GM04504 (cell line): ENCODE measurements at regions not wholly inside any gene's neighbourhood (a gene's known extent, or its start where the extent isn't known, plus 50 kb on each side); places are given as distances from the start of the nearest gene placed in this dataset.
"Not testable (repeated sequence)": the region's sequence is repeated elsewhere in the genome, so short reads cannot be mapped to it uniquely, and the experiment has no call there.

Experiments
- DNase-seq: peaks from one replicate; pipeline ENCODE4 v3.0.0-alpha.2; 2012; ENCODE audit warnings: low read depth

- no peak for DNase-seq
Observed at GRCh38 chr11:110873975-110874374, 161.7 kb upstream of the ARHGAP20 start.

DNA sequence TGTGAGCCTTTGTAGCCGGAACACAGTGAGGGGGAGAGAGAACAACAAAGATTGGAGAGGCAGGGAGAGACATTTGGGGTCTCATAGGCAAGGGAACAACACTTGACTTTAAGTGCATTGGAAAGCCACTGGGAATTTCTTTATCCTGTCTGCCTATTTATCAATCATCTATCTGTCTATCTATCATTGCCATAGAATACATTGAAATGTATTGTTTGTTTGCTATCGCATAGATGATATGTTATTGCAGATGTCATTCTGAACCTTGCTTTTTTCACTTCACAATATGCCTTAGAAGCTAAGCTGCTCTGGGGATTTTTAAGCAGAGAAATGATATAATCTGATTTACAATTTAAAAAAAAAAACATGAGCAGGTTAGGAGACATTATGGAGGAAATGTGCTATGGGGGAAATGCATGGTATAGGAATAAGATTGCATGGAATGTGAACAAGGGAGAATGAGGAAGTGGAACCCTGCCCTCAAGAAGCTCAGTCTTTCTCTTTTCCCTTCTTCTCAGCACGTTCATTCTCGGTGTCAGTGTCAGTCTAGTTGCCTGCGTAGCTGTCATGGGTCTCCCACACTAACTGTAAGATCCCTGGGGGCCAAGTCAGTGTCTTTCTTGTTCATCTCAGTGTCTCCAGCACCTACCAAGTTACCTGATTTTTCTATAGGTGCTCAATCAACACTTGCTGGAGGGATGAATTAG, 158.7 kb upstream of the ARHGAP20 start:
- no peak for DNase-seq

DNA sequence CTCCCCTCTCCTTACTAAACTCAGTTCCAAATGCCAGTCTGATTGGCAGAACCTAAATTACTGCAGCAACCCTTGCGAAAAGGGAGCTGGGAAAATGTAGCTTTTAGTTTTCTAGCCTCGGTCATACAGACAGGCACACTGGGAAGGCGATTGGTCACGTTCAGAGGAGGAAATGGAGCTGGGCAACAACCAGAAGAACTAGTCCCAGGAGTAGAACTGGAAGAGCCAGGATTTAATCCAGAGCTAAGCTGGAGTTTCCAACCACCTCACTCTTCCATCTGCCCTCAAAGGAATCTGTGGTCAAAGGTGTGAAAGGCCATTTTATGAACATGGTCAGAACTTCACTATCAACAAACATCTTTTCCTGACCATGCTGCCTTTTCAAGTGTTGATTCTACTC, 155.7 kb upstream of the ARHGAP20 start:
- DNase-seq, result no peak

DNA sequence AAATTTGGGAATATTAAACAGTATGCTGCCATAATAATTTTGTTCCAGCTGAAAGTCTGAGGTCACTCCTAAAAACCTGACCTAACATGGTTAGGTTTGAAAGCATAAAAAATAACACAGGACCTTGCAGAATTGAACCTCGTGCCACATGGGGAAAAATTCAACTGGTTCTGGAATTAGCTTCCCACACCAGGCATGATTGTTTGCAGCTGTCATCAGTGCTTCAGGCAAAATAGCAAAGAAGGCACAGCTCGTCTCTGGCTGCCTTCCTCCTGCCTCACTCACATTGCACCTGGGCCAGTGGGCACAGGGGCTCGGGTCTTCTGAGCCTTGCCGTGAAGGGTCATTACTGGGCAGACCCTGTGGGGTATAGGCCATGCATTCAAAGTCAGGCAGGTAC, 153.8 kb upstream of the ARHGAP20 start:
- no peak for DNase-seq

- DNase-seq, result no peak
Observed at GRCh38 chr11:110862407-110862806, 150.2 kb upstream of the ARHGAP20 start.

DNA sequence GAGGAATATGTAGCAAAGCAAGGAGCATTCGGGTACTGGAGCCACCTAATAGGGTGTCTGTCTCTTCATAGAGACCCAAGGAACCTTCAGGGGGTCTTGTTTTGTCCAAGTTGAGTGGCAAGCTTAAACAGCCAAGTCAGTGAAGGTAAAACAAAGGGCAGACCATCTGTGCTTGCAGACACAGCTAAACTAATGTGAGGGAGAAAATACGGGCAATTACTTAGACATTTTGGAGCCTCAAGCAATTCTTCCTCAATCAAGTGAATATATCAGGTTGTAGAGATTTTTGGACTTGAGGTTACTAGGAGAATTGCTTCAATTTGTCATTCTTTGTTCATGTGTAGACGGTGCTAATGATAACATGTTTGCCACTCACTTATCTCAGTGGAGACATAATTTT, 148.2 kb upstream of the ARHGAP20 start:
- no peak for DNase-seq

GRCh38 chr11:110859998-110860397, 147.8 kb upstream of the ARHGAP20 start:
- no peak for DNase-seq

- DNase-seq, result no peak
Observed at GRCh38 chr11:110859240-110859840, 147.1 kb upstream of the ARHGAP20 start.

DNA sequence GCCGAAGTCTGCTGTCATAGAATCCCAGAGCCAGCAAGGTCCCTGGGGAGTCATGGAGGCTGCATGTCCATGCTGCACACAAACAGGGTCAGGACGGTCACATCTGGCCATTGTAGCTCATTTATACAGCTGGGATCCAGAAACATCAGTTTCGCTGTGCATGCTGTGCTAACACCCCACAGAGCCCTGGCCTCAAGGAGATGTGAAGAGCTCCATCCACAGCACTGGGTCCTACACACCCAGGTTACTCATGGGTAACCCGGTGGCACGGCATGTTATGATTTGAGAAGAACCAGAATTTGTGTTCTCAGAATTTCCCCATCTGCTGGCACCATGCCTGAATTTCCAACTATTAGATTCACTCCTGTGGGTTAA, 146.3 kb upstream of the ARHGAP20 start:
- no peak for DNase-seq

DNA sequence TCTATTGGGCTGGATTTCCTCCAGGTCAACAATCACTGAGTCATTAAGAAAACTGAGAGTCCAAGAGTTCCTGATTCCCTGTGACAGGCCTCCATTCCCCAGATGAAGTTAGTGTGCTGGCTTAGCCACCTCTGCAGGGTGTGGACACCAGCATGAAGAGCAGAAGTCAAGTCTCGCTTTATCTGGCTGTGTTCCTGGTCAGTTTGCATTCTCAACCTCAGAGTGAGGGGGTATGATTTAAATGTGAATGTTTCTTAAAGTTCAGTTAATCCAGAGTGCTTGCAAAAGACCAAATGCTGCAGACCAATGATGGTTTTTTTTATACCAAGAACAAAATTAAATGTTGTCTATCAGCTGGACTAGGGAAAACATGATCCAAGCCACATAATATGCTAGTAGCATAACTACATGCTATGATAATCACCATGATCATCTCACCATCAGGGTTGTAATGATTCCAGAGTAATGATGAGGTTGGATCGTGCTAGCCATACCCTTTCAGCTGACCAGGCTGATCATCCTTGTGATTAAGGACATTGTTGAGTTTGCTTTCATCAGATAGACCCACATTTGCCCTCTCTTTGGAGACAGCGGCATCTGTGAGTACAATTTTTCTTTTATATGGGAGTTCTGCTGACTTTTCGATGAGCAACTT, 145.8 kb upstream of the ARHGAP20 start:
- DNase-seq, result no peak

DNA sequence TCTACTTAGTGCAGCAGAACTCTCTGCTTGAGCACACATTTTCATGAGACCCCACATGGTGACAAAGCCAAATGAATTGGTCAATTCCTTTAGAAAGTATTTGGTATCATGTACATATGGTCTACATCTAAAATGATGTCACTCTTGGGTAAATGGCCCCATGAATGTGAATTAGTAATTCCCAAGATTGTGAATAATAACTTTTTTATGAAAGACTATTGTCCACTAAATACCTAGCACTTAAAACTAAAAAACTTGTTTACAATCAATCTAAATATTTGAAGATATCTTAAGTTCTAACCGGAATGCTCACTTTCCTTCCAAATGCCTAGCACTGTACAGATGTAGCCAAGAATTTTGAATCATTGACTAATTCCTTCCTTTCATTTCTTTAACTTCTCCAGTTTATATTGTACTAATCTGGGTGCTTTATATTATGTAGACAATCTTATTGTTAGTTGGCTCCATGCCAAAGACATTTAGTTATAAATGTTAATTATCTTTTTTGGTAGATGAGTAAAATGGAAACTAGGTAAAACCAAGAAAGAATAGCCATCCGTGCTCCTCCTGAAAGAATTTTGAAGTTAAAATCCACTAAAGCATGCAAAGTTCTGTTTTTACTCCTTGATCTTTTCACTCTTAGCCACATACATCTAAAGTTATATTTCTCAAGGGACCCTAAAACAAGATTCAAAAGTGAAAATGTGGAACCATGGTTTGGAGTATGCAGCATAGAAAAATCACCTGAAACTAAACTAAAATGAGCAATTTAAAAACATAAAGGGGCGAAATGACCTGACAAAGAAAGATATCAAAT, 145.0 kb upstream of the ARHGAP20 start:
- DNase-seq, result no peak

DNA sequence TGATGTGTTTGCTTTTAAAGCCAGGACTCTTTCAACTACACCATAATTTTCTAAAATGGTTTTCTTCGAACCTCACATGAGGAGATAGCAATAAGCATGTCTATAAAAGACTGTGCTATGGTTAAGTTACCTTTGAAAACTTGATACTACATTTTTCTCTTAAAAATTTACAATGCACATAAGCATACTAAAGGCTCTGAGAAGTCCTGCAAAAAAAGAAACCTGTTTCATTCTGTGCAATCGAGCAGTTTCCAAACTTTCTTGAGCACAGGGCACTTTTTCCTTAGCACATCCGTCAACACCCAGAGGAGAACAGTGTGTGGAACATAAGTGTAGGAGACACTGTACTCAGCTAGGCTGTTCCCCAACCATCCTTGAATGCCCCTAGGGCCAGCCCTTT, 144.1 kb upstream of the ARHGAP20 start:
- DNase-seq, result no peak

DNA sequence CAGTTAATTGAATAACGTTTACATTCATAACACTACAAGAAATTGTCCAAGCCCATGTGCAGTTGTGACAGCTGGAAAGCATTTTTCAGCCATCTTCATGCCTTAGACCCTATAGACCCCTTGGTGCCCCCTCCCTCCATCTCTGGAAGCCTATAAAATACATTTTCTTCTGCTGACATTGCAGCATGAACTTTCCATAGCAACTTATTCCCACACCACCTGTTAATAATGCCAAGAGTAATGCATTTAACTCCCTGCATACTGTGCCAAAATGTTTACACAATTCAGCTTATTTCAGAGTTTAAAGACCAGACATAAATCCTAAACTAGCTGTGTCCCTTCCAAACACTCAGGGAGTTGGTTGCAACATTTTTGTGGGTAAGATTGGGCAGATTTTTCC, 143.0 kb upstream of the ARHGAP20 start:
- DNase-seq, result no peak

- DNase-seq, result no peak
Observed at GRCh38 chr11:110852921-110853490, 140.8 kb upstream of the ARHGAP20 start.

- no peak for DNase-seq
Observed at GRCh38 chr11:110850846-110851245, 138.6 kb upstream of the ARHGAP20 start.

- not testable (repeated sequence) for DNase-seq
Observed at GRCh38 chr11:110843053-110843452, 130.8 kb upstream of the ARHGAP20 start.

GRCh38 chr11:110838808-110839207, 126.6 kb upstream of the ARHGAP20 start:
- no peak for DNase-seq

- DNase-seq, result no peak
Observed at GRCh38 chr11:110837603-110838002, 125.4 kb upstream of the ARHGAP20 start.

- DNase-seq, result no peak
Observed at GRCh38 chr11:110835106-110835505, 122.9 kb upstream of the ARHGAP20 start.

- no peak for DNase-seq
Observed at GRCh38 chr11:110833033-110833484, 120.8 kb upstream of the ARHGAP20 start.

GRCh38 chr11:110832539-110832938, 120.3 kb upstream of the ARHGAP20 start:
- DNase-seq, result no peak

DNA sequence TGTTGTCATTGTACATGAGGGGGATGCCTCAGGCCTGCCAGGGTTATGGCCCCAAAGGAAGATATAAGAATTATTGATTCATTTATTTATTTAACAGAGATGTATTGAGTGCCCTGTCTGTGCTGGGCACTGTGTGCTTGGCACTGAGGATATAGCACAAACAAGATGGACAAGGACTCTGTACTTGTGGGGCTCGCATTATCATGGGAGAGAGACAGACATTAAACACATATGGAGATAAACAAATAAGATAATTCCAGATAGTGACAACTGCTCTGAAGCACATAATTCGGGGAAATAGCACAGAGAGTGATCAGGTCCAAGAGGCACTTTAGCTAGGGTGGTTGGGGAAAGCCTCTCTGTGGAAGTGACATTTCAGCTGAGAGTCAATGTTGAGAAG, 119.8 kb upstream of the ARHGAP20 start:
- DNase-seq, result no peak
